ENCODE measurements at regions not wholly inside any gene's neighbourhood (a gene's known extent, or its start where the extent isn't known, plus 50 kb on each side); places are given as distances from the start of the nearest gene placed in this dataset.

DNA sequence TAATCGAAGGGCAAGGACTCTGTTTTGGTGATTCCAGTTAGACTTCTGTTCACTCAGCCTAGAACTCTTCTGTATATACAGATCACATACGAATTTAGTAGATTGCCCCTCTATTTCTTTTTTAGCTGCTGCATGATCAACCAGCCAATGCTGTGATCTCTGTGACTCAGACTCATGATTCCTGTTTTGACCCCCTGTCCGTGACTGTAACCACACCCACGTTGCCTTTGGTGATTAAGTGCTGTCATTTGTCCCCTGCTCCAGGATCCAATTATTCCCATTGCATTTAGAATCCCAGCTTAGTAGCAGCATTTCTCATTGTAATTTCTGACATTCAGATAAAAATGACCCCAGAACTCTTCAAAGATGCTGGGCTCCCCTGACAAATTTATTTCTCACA lies 545.7 kb downstream of the NPIPA7 start:
- no peaks in the 10 kb centered on the region for H4K20me1 ChIP-seq (ENCODE audit: control insufficient read depth, extremely low read depth, insufficient read depth, low read length)
- TF ChIP-seq CTCF (conservative IDR thresholded peaks at IDR 0.05 in 1 of 2, IDR thresholded peaks at IDR 0.05 in 1 of 2; ENCODE audit: low read depth in 1 of 2, low read length in 2 of 2) = no peak
- no peak for TF ChIP-seq EZH2 (IDR thresholded peaks at IDR 0.05; ENCODE audit: low read length, missing control alignments)

GRCh38 chr16:16925432-16925831 lies 545.3 kb downstream of the XYLT1 start:
- no peak overlapping the region for H3K9ac ChIP-seq (ENCODE audit: insufficient read depth, low read length)
- H3K4me1 ChIP-seq (ENCODE audit: control insufficient read depth, extremely low read depth, insufficient read depth, low read length) = no peaks in the 10 kb centered on the region
- H3K9me3 ChIP-seq (ENCODE audit: control insufficient read depth, insufficient read depth, low read depth, low read length) = no peaks in the 10 kb centered on the region
- no peak overlapping the region for H2AFZ ChIP-seq (ENCODE audit: low read length)
- H3K79me2 ChIP-seq (ENCODE audit: control insufficient read depth, insufficient read depth, low read length) = no peaks in the 10 kb centered on the region
- no peak overlapping the region for H3K4me3 ChIP-seq (replicated peaks in 1 of 4; ENCODE audit: control extremely low read depth in 1 of 4, insufficient read depth in 1 of 4, low read depth in 3 of 4, low read length in 4 of 4)
- TF ChIP-seq CTCF (conservative IDR thresholded peaks at IDR 0.05 in 1 of 2, IDR thresholded peaks at IDR 0.05 in 1 of 2; ENCODE audit: low read depth in 1 of 2, low read length in 2 of 2) (no peak), EZH2 (IDR thresholded peaks at IDR 0.05; ENCODE audit: low read length, missing control alignments) (no peak)
- H3K4me2 ChIP-seq (ENCODE audit: extremely low read depth, insufficient read depth, low read length) = no peak overlapping the region
- H3K27ac ChIP-seq (ENCODE audit: insufficient read depth, low read length) = no peak overlapping the region
- no peaks in the 10 kb centered on the region for H4K20me1 ChIP-seq (ENCODE audit: control insufficient read depth, extremely low read depth, insufficient read depth, low read length)
- no peaks in the 10 kb centered on the region for H3K27me3 ChIP-seq (ENCODE audit: control insufficient read depth, insufficient read depth, low read length)
- DNase-seq (ENCODE audit: low read depth in 2 of 2) = no peak
- no peaks in the 10 kb centered on the region for H3K36me3 ChIP-seq (ENCODE audit: control insufficient read depth, insufficient read depth, low read length)

More for the DNA sequence above, 545.7 kb downstream of the NPIPA7 start:
- no peak for DNase-seq (ENCODE audit: low read depth in 2 of 2)
- H3K9me3 ChIP-seq (ENCODE audit: control insufficient read depth, insufficient read depth, low read depth, low read length) = no peaks in the 10 kb centered on the region
- no peaks in the 10 kb centered on the region for H3K4me1 ChIP-seq (ENCODE audit: control insufficient read depth, extremely low read depth, insufficient read depth, low read length)
- no peak overlapping the region for H2AFZ ChIP-seq (ENCODE audit: low read length)
- no peaks in the 10 kb centered on the region for H3K79me2 ChIP-seq (ENCODE audit: control insufficient read depth, insufficient read depth, low read length)
- no peak overlapping the region for H3K9ac ChIP-seq (ENCODE audit: insufficient read depth, low read length)
- no peaks in the 10 kb centered on the region for H3K27me3 ChIP-seq (ENCODE audit: control insufficient read depth, insufficient read depth, low read length)
- H3K4me3 ChIP-seq (replicated peaks in 1 of 4; ENCODE audit: control extremely low read depth in 1 of 4, insufficient read depth in 1 of 4, low read depth in 3 of 4, low read length in 4 of 4) = no peak overlapping the region
- H3K27ac ChIP-seq (ENCODE audit: insufficient read depth, low read length) = no peak overlapping the region
- no peaks in the 10 kb centered on the region for H3K36me3 ChIP-seq (ENCODE audit: control insufficient read depth, insufficient read depth, low read length)
- no peak overlapping the region for H3K4me2 ChIP-seq (ENCODE audit: extremely low read depth, insufficient read depth, low read length)

GRCh38 chr16:16928532-16929109 lies 542.1 kb downstream of the XYLT1 start:
- H3K4me1 ChIP-seq (ENCODE audit: control insufficient read depth, extremely low read depth, insufficient read depth, low read length) = no peaks in the 10 kb centered on the region
- no peak overlapping the region for H3K4me2 ChIP-seq (ENCODE audit: extremely low read depth, insufficient read depth, low read length)
- H3K27me3 ChIP-seq (ENCODE audit: control insufficient read depth, insufficient read depth, low read length) = no peaks in the 10 kb centered on the region
- TF ChIP-seq CTCF (conservative IDR thresholded peaks at IDR 0.05 in 1 of 2, IDR thresholded peaks at IDR 0.05 in 1 of 2; ENCODE audit: low read depth in 1 of 2, low read length in 2 of 2) = no peak
- TF ChIP-seq EZH2 (IDR thresholded peaks at IDR 0.05; ENCODE audit: low read length, missing control alignments) = no peak
- no peaks in the 10 kb centered on the region for H4K20me1 ChIP-seq (ENCODE audit: control insufficient read depth, extremely low read depth, insufficient read depth, low read length)
- no peaks in the 10 kb centered on the region for H3K9me3 ChIP-seq (ENCODE audit: control insufficient read depth, insufficient read depth, low read depth, low read length)
- H3K27ac ChIP-seq (ENCODE audit: insufficient read depth, low read length) = no peak overlapping the region
- no peak overlapping the region for H3K4me3 ChIP-seq (replicated peaks in 1 of 4; ENCODE audit: control extremely low read depth in 1 of 4, insufficient read depth in 1 of 4, low read depth in 3 of 4, low read length in 4 of 4)
- no peaks in the 10 kb centered on the region for H3K36me3 ChIP-seq (ENCODE audit: control insufficient read depth, insufficient read depth, low read length)
- H3K9ac ChIP-seq (ENCODE audit: insufficient read depth, low read length) = no peak overlapping the region
- H2AFZ ChIP-seq (ENCODE audit: low read length) = no peak overlapping the region
- DNase-seq (ENCODE audit: low read depth in 2 of 2) = no peak
- no peaks in the 10 kb centered on the region for H3K79me2 ChIP-seq (ENCODE audit: control insufficient read depth, insufficient read depth, low read length)
